ENCODE measurements at regions not wholly inside any gene's neighbourhood (a gene's known extent, or its start where the extent isn't known, plus 50 kb on each side); places are given as distances from the start of the nearest gene placed in this dataset.

DNA sequence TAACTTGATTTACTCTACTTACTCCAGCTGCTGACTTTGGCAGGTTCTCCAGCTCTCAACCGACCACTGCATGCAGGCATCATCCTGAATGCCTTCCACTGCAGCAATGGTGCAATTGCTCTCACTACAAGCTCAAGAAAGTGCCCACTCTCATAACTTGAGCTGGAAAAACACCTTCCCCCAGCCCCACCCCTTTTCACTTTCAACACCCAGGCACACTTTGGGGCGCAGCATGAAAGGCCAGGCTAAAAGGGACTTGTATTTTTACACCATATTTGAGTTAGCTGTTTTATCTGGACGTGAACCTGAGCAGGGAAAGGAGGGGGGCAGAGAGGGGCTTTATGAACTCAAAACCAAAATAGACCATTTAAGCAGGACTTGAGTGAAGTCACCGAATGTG, 274.5 kb downstream of the RAB28 start:
- POLR2A ChIA-PET (ENCODE audit: low non-redundant PET), result no interaction called here
- Histone ChIP-seq H3K27me3 (replicated peaks; ENCODE audit: insufficient read depth, low read depth, low read length, poor library complexity) (no peaks in the 10 kb centered on the region), H3K36me3 (ENCODE audit: insufficient read depth, low read length, poor library complexity, severe bottlenecking) (no peaks in the 10 kb centered on the region), H3K9me3 (ENCODE audit: low read depth, low read length, poor library complexity, severe bottlenecking) (no peaks in the 10 kb centered on the region), H3K4me1 (ENCODE audit: insufficient read depth, low read length, poor library complexity, severe bottlenecking) (no peaks in the 10 kb centered on the region), H3K4me3 (ENCODE audit: low read depth, low read length, poor library complexity, severe bottlenecking) (no peak overlapping the region), H3K27ac (ENCODE audit: low read depth, low read length, poor library complexity, severe bottlenecking) (no peak overlapping the region)
- intact Hi-C loops (cut with micrococcal nuclease; ENCODE audit: unreplicated experiment), result no loop called here
- no TSS peak for BruUV-seq (replicated peaks)
- no peak for TF ChIP-seq EZH2 (IDR thresholded peaks at IDR 0.05; ENCODE audit: borderline replicate concordance, low read depth, low read length, poor library complexity, severe bottlenecking)
- TF ChIP-seq, protein P1, sequence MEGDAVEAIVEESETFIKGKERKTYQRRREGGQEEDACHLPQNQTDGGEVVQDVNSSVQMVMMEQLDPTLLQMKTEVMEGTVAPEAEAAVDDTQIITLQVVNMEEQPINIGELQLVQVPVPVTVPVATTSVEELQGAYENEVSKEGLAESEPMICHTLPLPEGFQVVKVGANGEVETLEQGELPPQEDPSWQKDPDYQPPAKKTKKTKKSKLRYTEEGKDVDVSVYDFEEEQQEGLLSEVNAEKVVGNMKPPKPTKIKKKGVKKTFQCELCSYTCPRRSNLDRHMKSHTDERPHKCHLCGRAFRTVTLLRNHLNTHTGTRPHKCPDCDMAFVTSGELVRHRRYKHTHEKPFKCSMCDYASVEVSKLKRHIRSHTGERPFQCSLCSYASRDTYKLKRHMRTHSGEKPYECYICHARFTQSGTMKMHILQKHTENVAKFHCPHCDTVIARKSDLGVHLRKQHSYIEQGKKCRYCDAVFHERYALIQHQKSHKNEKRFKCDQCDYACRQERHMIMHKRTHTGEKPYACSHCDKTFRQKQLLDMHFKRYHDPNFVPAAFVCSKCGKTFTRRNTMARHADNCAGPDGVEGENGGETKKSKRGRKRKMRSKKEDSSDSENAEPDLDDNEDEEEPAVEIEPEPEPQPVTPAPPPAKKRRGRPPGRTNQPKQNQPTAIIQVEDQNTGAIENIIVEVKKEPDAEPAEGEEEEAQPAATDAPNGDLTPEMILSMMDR (conservative IDR thresholded peaks at IDR 0.05; ENCODE audit: low read depth, low read length), result no peak
- CTCF ChIA-PET, result no interaction called here
- DNase-seq (ENCODE audit: low spot score), result no peak

DNA sequence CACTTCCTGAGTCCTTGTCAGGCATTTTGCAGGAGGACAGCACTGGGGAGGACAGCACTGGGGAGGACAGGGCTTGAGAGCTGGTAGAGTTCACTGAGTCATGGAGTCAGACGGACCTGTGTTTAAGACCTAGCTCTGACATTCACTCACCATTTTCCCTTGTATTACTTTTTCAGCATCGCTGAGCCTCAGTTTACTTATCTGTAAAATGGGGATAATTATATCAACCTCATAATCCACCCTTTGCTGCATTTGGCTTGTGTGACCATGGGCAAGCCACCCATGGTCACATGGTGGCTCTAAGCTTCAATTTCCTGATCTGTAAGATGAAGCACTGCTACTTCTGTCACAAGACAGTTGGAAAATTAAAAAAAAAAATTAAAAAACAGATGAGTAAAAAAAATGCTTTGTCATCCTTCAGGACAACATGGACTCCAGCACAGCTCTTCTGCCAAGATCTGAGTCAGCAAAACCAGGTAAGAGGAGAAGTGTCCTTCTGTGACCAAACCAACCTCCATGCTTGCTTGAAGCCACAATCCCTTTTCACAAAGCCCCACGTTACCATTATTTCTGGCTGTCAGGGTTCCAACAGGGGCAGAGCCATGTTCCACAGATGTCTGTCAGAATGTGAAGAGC, 275.5 kb downstream of the RAB28 start:
- H3K27ac ChIP-seq (ENCODE audit: low read depth, low read length, poor library complexity, severe bottlenecking), result no peak overlapping the region
- CTCF ChIA-PET, result no interaction called here
- H3K36me3 ChIP-seq (ENCODE audit: insufficient read depth, low read length, poor library complexity, severe bottlenecking), result no peaks in the 10 kb centered on the region
- H3K27me3 ChIP-seq (replicated peaks; ENCODE audit: insufficient read depth, low read depth, low read length, poor library complexity), result no peaks in the 10 kb centered on the region
- H3K9me3 ChIP-seq (ENCODE audit: low read depth, low read length, poor library complexity, severe bottlenecking), result no peaks in the 10 kb centered on the region
- DNase-seq (ENCODE audit: low spot score), result no peak
- POLR2A ChIA-PET (ENCODE audit: low non-redundant PET), result no interaction called here
- BruUV-seq (replicated peaks), result no TSS peak
- intact Hi-C loops (cut with micrococcal nuclease; ENCODE audit: unreplicated experiment), result no loop called here
- TF ChIP-seq EZH2 (IDR thresholded peaks at IDR 0.05; ENCODE audit: borderline replicate concordance, low read depth, low read length, poor library complexity, severe bottlenecking), result no peak
- TF ChIP-seq, protein P1 (conservative IDR thresholded peaks at IDR 0.05; ENCODE audit: low read depth, low read length), result no peak
- H3K4me3 ChIP-seq (ENCODE audit: low read depth, low read length, poor library complexity, severe bottlenecking), result no peak overlapping the region
- H3K4me1 ChIP-seq (ENCODE audit: insufficient read depth, low read length, poor library complexity, severe bottlenecking), result no peaks in the 10 kb centered on the region

DNA sequence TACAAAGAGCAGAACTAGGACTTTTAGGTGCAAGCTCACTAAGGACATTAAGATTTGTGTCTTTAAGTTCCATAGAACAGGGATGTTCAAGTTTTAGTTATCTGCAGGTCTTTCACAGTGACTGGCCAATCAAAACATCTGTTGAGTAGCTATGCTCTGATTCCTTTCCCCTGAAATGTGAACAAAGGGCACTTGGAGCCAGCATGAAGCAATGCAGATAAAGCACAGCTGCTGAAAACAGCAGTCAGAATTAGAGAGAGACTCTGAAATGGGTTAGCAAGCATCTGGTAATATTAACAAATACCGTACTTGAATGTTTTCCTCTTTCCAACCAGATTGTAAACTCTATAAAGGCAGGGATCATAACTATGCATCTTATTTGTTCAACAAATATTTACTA, 276.9 kb downstream of the RAB28 start:
- intact Hi-C loops (cut with micrococcal nuclease; ENCODE audit: unreplicated experiment), result no loop called here
- CTCF ChIA-PET, result no interaction called here
- BruUV-seq (replicated peaks), result no TSS peak
- Histone ChIP-seq H3K9me3 (ENCODE audit: low read depth, low read length, poor library complexity, severe bottlenecking) (no peaks in the 10 kb centered on the region), H3K27me3 (replicated peaks; ENCODE audit: insufficient read depth, low read depth, low read length, poor library complexity) (no peaks in the 10 kb centered on the region), H3K4me1 (ENCODE audit: insufficient read depth, low read length, poor library complexity, severe bottlenecking) (no peaks in the 10 kb centered on the region), H3K27ac (ENCODE audit: low read depth, low read length, poor library complexity, severe bottlenecking) (no peak overlapping the region), H3K36me3 (ENCODE audit: insufficient read depth, low read length, poor library complexity, severe bottlenecking) (no peaks in the 10 kb centered on the region), H3K4me3 (ENCODE audit: low read depth, low read length, poor library complexity, severe bottlenecking) (no peak overlapping the region)
- POLR2A ChIA-PET (ENCODE audit: low non-redundant PET), result no interaction called here
- no peak for TF ChIP-seq EZH2 (IDR thresholded peaks at IDR 0.05; ENCODE audit: borderline replicate concordance, low read depth, low read length, poor library complexity, severe bottlenecking)
- TF ChIP-seq, protein P1 (conservative IDR thresholded peaks at IDR 0.05; ENCODE audit: low read depth, low read length), result no peak
- no peak for DNase-seq (ENCODE audit: low spot score)

All from A673 (cell line).